ENCODE measurements at regions not wholly inside any gene's neighbourhood (a gene's known extent, or its start where the extent isn't known, plus 50 kb on each side); places are given as distances from the start of the nearest gene placed in this dataset.

GRCh38 chr9:134487066-134487710, 154.4 kb upstream of the COL5A1 start:
- Histone ChIP-seq H3K4me1 (replicated peaks in 1 of 2) (no peaks in the 10 kb centered on the region), H3K27ac (no peak overlapping the region), H3K4me3 (no peak overlapping the region), H3K36me3 (replicated peaks in 1 of 2) (no peaks in the 10 kb centered on the region), H3K27me3 (no peaks in the 10 kb centered on the region), H3K9me3 (replicated peaks in 1 of 3) (no peaks in the 10 kb centered on the region)
- DNase-seq, result peak in 2 of 7 donors; percentile 10 to 31
- TF ChIP-seq CTCF (IDR thresholded peaks at IDR 0.05) (no peak), POLR2A (IDR thresholded peaks at IDR 0.05) (no peak)
- 87 to 91% (median 90%) methylated on average over 9 to 15 of the region's 15 CpGs for WGBS, 4 donors
- intact Hi-C loops (cut with DNase I), result no loop called here

GRCh38 chr9:134488331-134489280, 153.0 kb upstream of the COL5A1 start:
- no peak overlapping the region for H3K27ac ChIP-seq
- H3K36me3 ChIP-seq (replicated peaks in 1 of 2), result no peaks in the 10 kb centered on the region
- TF ChIP-seq CTCF (IDR thresholded peaks at IDR 0.05) (no peak), POLR2A (IDR thresholded peaks at IDR 0.05) (no peak)
- H3K4me3 ChIP-seq, result no peak overlapping the region
- intact Hi-C loops (cut with DNase I), result no loop called here
- H3K27me3 ChIP-seq, result no peaks in the 10 kb centered on the region
- DNase-seq, result peak in 4 of 7 donors; percentile 24 to 54 (median 50)
- H3K4me1 ChIP-seq (replicated peaks in 1 of 2), result no peaks in the 10 kb centered on the region
- WGBS, 4 donors, result 48 to 67% (median 59%) methylated on average over 14 to 32 of the region's 32 CpGs
- H3K9me3 ChIP-seq (replicated peaks in 1 of 3), result no peaks in the 10 kb centered on the region

GRCh38 chr9:134489621-134490408, 151.8 kb upstream of the COL5A1 start:
- Histone ChIP-seq H3K9me3 (replicated peaks in 1 of 3) (no peaks in the 10 kb centered on the region), H3K4me1 (replicated peaks in 1 of 2) (no peaks in the 10 kb centered on the region), H3K36me3 (replicated peaks in 1 of 2) (no peaks in the 10 kb centered on the region), H3K27me3 (no peaks in the 10 kb centered on the region), H3K27ac (no peak overlapping the region), H3K4me3 (no peak overlapping the region)
- peak in 2 of 7 donors; percentile 16 to 38 for DNase-seq
- TF ChIP-seq CTCF (IDR thresholded peaks at IDR 0.05) (no peak), POLR2A (IDR thresholded peaks at IDR 0.05) (no peak)
- intact Hi-C loops (cut with DNase I), result no loop called here
- WGBS, 4 donors, result 80 to 88% (median 85%) methylated on average over 8 to 13 of the region's 13 CpGs

DNA sequence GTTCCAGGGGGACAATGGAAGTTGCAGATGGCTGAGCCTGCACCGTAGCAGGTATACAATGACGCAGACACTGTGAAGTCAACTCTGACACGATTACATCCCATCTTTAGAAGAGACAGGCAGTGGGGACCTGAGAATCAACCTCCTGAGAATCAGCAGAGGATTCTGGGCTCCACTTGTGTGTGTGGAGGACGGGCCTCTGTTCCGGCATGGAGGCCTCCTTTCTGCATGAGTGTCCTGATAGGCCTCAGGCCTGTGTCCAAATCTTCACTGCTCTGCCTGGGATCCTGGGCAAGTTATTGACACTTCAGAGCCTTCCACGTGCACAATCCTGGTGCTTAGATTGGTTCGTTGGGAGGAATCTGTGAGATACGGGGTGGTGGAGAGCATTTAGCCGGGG, 151.2 kb upstream of the COL5A1 start:
- H3K36me3 ChIP-seq (replicated peaks in 1 of 2), result no peaks in the 10 kb centered on the region
- WGBS, 4 donors, result 85 to 95% (median 93%) methylated on average over 9 of the region's 9 CpGs
- H3K9me3 ChIP-seq (replicated peaks in 1 of 3), result no peaks in the 10 kb centered on the region
- intact Hi-C loops (cut with DNase I), result no loop called here
- H3K4me3 ChIP-seq, result no peak overlapping the region
- H3K27me3 ChIP-seq, result peaks cover 4% of the 10 kb centered on the region
- no peaks in the 10 kb centered on the region for H3K4me1 ChIP-seq (replicated peaks in 1 of 2)
- TF ChIP-seq POLR2A (IDR thresholded peaks at IDR 0.05) (no peak), CTCF (IDR thresholded peaks at IDR 0.05) (no peak)
- peak in 1 of 7 donors; percentile 41 for DNase-seq
- H3K27ac ChIP-seq, result no peak overlapping the region
